H1 (cell line): ENCODE measurements at regions not wholly inside any gene's neighbourhood (a gene's known extent, or its start where the extent isn't known, plus 50 kb on each side); places are given as distances from the start of the nearest gene placed in this dataset.

Experiments used
- CBX8 ChIP-seq: fragments of 300-800, 300-1000 bp; sonication (generic); IDR thresholded peaks from 2 replicates; pipeline ENCODE4 v1.7.1; 2016; ENCODE audit warnings: low read depth, low read length, borderline replicate concordance
- CEBPB ChIP-seq: IDR thresholded peaks from 2 replicates; pipeline ENCODE4 v1.6.1; 2012; ENCODE audit warnings: low read depth, low read length
- CHD1 ChIP-seq: IDR thresholded peaks from 2 replicates; pipeline ENCODE4 v1.6.1; 2012; ENCODE audit warnings: low read depth, low read length, improper control_type of control experiment
- KDM5A ChIP-seq: fragments of 200-600 bp; IDR thresholded peaks from 2 replicates; pipeline ENCODE4 v1.7.1; 2012; ENCODE audit warnings: mild to moderate bottlenecking, low read length, inconsistent platforms, mixed read lengths
- NANOG ChIP-seq: IDR thresholded peaks from 2 replicates; pipeline ENCODE4 v1.6.1; 2011; ENCODE audit warnings: low read length, low read depth, mild to moderate bottlenecking, inconsistent platforms; ENCODE audit not compliant: insufficient read depth, poor library complexity, severe bottlenecking
- PHF8 ChIP-seq: fragments of 200-600 bp; sonication (generic); conservative IDR thresholded peaks from 2 replicates; pipeline ENCODE4 v1.7.1; 2012; ENCODE audit warnings: low read depth, mild to moderate bottlenecking, inconsistent platforms, low read length, moderate library complexity
- TAF7 ChIP-seq: optimal IDR thresholded peaks from 2 replicates; pipeline ENCODE3; 2011; ENCODE audit warnings: low read depth, mild to moderate bottlenecking, inconsistent platforms, low read length, moderate library complexity, borderline replicate concordance
- TBP ChIP-seq: IDR thresholded peaks from 2 replicates; pipeline ENCODE4 v1.6.1; 2011; ENCODE audit warnings: low read depth, low read length, improper control_type of control experiment
- USF2 ChIP-seq: IDR thresholded peaks from 2 replicates; pipeline ENCODE4 v1.6.1; 2011; ENCODE audit warnings: low read length, improper control_type of control experiment
- TF ChIP-seq, protein P1 (sequence below): fragments of 300-600 bp; sonication (generic); IDR thresholded peaks from 2 replicates; pipeline ENCODE4 v1.7.1; 2012; ENCODE audit warnings: low read length, moderate library complexity, mild to moderate bottlenecking, inconsistent platforms; ENCODE audit not compliant: insufficient replicate concordance

- TF ChIP-seq, protein P1, sequence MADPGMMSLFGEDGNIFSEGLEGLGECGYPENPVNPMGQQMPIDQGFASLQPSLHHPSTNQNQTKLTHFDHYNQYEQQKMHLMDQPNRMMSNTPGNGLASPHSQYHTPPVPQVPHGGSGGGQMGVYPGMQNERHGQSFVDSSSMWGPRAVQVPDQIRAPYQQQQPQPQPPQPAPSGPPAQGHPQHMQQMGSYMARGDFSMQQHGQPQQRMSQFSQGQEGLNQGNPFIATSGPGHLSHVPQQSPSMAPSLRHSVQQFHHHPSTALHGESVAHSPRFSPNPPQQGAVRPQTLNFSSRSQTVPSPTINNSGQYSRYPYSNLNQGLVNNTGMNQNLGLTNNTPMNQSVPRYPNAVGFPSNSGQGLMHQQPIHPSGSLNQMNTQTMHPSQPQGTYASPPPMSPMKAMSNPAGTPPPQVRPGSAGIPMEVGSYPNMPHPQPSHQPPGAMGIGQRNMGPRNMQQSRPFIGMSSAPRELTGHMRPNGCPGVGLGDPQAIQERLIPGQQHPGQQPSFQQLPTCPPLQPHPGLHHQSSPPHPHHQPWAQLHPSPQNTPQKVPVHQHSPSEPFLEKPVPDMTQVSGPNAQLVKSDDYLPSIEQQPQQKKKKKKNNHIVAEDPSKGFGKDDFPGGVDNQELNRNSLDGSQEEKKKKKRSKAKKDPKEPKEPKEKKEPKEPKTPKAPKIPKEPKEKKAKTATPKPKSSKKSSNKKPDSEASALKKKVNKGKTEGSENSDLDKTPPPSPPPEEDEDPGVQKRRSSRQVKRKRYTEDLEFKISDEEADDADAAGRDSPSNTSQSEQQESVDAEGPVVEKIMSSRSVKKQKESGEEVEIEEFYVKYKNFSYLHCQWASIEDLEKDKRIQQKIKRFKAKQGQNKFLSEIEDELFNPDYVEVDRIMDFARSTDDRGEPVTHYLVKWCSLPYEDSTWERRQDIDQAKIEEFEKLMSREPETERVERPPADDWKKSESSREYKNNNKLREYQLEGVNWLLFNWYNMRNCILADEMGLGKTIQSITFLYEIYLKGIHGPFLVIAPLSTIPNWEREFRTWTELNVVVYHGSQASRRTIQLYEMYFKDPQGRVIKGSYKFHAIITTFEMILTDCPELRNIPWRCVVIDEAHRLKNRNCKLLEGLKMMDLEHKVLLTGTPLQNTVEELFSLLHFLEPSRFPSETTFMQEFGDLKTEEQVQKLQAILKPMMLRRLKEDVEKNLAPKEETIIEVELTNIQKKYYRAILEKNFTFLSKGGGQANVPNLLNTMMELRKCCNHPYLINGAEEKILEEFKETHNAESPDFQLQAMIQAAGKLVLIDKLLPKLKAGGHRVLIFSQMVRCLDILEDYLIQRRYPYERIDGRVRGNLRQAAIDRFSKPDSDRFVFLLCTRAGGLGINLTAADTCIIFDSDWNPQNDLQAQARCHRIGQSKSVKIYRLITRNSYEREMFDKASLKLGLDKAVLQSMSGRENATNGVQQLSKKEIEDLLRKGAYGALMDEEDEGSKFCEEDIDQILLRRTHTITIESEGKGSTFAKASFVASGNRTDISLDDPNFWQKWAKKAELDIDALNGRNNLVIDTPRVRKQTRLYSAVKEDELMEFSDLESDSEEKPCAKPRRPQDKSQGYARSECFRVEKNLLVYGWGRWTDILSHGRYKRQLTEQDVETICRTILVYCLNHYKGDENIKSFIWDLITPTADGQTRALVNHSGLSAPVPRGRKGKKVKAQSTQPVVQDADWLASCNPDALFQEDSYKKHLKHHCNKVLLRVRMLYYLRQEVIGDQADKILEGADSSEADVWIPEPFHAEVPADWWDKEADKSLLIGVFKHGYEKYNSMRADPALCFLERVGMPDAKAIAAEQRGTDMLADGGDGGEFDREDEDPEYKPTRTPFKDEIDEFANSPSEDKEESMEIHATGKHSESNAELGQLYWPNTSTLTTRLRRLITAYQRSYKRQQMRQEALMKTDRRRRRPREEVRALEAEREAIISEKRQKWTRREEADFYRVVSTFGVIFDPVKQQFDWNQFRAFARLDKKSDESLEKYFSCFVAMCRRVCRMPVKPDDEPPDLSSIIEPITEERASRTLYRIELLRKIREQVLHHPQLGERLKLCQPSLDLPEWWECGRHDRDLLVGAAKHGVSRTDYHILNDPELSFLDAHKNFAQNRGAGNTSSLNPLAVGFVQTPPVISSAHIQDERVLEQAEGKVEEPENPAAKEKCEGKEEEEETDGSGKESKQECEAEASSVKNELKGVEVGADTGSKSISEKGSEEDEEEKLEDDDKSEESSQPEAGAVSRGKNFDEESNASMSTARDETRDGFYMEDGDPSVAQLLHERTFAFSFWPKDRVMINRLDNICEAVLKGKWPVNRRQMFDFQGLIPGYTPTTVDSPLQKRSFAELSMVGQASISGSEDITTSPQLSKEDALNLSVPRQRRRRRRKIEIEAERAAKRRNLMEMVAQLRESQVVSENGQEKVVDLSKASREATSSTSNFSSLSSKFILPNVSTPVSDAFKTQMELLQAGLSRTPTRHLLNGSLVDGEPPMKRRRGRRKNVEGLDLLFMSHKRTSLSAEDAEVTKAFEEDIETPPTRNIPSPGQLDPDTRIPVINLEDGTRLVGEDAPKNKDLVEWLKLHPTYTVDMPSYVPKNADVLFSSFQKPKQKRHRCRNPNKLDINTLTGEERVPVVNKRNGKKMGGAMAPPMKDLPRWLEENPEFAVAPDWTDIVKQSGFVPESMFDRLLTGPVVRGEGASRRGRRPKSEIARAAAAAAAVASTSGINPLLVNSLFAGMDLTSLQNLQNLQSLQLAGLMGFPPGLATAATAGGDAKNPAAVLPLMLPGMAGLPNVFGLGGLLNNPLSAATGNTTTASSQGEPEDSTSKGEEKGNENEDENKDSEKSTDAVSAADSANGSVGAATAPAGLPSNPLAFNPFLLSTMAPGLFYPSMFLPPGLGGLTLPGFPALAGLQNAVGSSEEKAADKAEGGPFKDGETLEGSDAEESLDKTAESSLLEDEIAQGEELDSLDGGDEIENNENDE: no peak
- TF ChIP-seq TBP: no peak
- TF ChIP-seq CBX8: no peak
- no peak for TF ChIP-seq USF2
- no peak for TF ChIP-seq NANOG
- TF ChIP-seq KDM5A: no peak
- TF ChIP-seq PHF8: no peak
- TF ChIP-seq CHD1: no peak
- no peak for TF ChIP-seq CEBPB
- TF ChIP-seq TAF7: no peak
Measured at GRCh38 chr14:85728476-85729065, 198.6 kb downstream of the FLRT2 start (continued).
